ENCODE measurements at regions not wholly inside any gene's neighbourhood (a gene's known extent, or its start where the extent isn't known, plus 50 kb on each side); places are given as distances from the start of the nearest gene placed in this dataset.

GRCh38 chr10:15448598-15448997 is 77.5 kb upstream of the FAM171A1 start:
- Histone ChIP-seq H3K9ac (ENCODE audit: low read depth, low read length) (no peak overlapping the region), H3K4me1 (ENCODE audit: control insufficient read depth, insufficient read depth, low read length) (0 out of 2 replicates have a peak, but pooled peaks cover 4% of the 10 kb centered on the region), H3K27me3 (ENCODE audit: control insufficient read depth, insufficient read depth, low read length) (no peaks in the 10 kb centered on the region), H3K9me3 (ENCODE audit: control insufficient read depth, insufficient read depth, low read length) (no peaks in the 10 kb centered on the region), H3K27ac (ENCODE audit: low read depth, low read length) (no peak overlapping the region), H3K4me3 (ENCODE audit: low read depth, low read length) (no peak overlapping the region), H3K36me3 (ENCODE audit: control insufficient read depth, insufficient read depth, low read length) (no peaks in the 10 kb centered on the region)

- no peak overlapping the region for H3K27ac ChIP-seq (ENCODE audit: low read depth, low read length)
- H3K9me3 ChIP-seq (ENCODE audit: control insufficient read depth, insufficient read depth, low read length) = no peaks in the 10 kb centered on the region
- no peaks in the 10 kb centered on the region for H3K27me3 ChIP-seq (ENCODE audit: control insufficient read depth, insufficient read depth, low read length)
- H3K4me3 ChIP-seq (ENCODE audit: low read depth, low read length) = no peak overlapping the region
- H3K36me3 ChIP-seq (ENCODE audit: control insufficient read depth, insufficient read depth, low read length) = no peaks in the 10 kb centered on the region
- no peak overlapping the region for H3K9ac ChIP-seq (ENCODE audit: low read depth, low read length)
- H3K4me1 ChIP-seq (ENCODE audit: control insufficient read depth, insufficient read depth, low read length) = no peaks in the 10 kb centered on the region
These were observed 73.9 kb upstream of the FAM171A1 start for GRCh38 chr10:15445006-15445390.

- Histone ChIP-seq H3K36me3 (ENCODE audit: control insufficient read depth, insufficient read depth, low read length) (no peaks in the 10 kb centered on the region), H3K27me3 (ENCODE audit: control insufficient read depth, insufficient read depth, low read length) (no peaks in the 10 kb centered on the region), H3K27ac (ENCODE audit: low read depth, low read length) (no peak overlapping the region), H3K4me3 (ENCODE audit: low read depth, low read length) (no peak overlapping the region), H3K4me1 (ENCODE audit: control insufficient read depth, insufficient read depth, low read length) (peaks cover 4% of the 10 kb centered on the region; the same call in 1 of the 2 replicates), H3K9ac (ENCODE audit: low read depth, low read length) (no peak overlapping the region), H3K9me3 (ENCODE audit: control insufficient read depth, insufficient read depth, low read length) (no peaks in the 10 kb centered on the region)
These were observed 73.3 kb upstream of the FAM171A1 start for GRCh38 chr10:15444105-15445005.

GRCh38 chr10:15442056-15442455 is 71.0 kb upstream of the FAM171A1 start:
- no peaks in the 10 kb centered on the region for H3K36me3 ChIP-seq (ENCODE audit: control insufficient read depth, insufficient read depth, low read length)
- H3K27ac ChIP-seq (ENCODE audit: low read depth, low read length) = no peak overlapping the region
- no peak overlapping the region for H3K9ac ChIP-seq (ENCODE audit: low read depth, low read length)
- no peak overlapping the region for H3K4me3 ChIP-seq (ENCODE audit: low read depth, low read length)
- H3K9me3 ChIP-seq (ENCODE audit: control insufficient read depth, insufficient read depth, low read length) = no peaks in the 10 kb centered on the region
- peaks cover 4% of the 10 kb centered on the region; the same call in 1 of the 2 replicates for H3K4me1 ChIP-seq (ENCODE audit: control insufficient read depth, insufficient read depth, low read length)
- no peaks in the 10 kb centered on the region for H3K27me3 ChIP-seq (ENCODE audit: control insufficient read depth, insufficient read depth, low read length)

GRCh38 chr10:15440204-15440711 is 69.2 kb upstream of the FAM171A1 start:
- H3K9ac ChIP-seq (ENCODE audit: low read depth, low read length) = no peak overlapping the region
- no peak overlapping the region for H3K27ac ChIP-seq (ENCODE audit: low read depth, low read length)
- H3K36me3 ChIP-seq (ENCODE audit: control insufficient read depth, insufficient read depth, low read length) = no peaks in the 10 kb centered on the region
- H3K27me3 ChIP-seq (ENCODE audit: control insufficient read depth, insufficient read depth, low read length) = no peaks in the 10 kb centered on the region
- H3K4me1 ChIP-seq (ENCODE audit: control insufficient read depth, insufficient read depth, low read length) = peaks cover 4% of the 10 kb centered on the region; the same call in 1 of the 2 replicates
- H3K9me3 ChIP-seq (ENCODE audit: control insufficient read depth, insufficient read depth, low read length) = no peaks in the 10 kb centered on the region
- no peak overlapping the region for H3K4me3 ChIP-seq (ENCODE audit: low read depth, low read length)

GRCh38 chr10:15439341-15439842 is 68.3 kb upstream of the FAM171A1 start:
- H3K27me3 ChIP-seq (ENCODE audit: control insufficient read depth, insufficient read depth, low read length) = peaks cover 8% of the 10 kb centered on the region
- no peak overlapping the region for H3K27ac ChIP-seq (ENCODE audit: low read depth, low read length)
- H3K36me3 ChIP-seq (ENCODE audit: control insufficient read depth, insufficient read depth, low read length) = no peaks in the 10 kb centered on the region
- no peak overlapping the region for H3K9ac ChIP-seq (ENCODE audit: low read depth, low read length)
- H3K4me1 ChIP-seq (ENCODE audit: control insufficient read depth, insufficient read depth, low read length) = peaks cover 4% of the 10 kb centered on the region; the same call in 1 of the 2 replicates
- H3K9me3 ChIP-seq (ENCODE audit: control insufficient read depth, insufficient read depth, low read length) = no peaks in the 10 kb centered on the region
- no peak overlapping the region for H3K4me3 ChIP-seq (ENCODE audit: low read depth, low read length)

GRCh38 chr10:15436696-15437095 is 65.6 kb upstream of the FAM171A1 start:
- no peaks in the 10 kb centered on the region for H3K9me3 ChIP-seq (ENCODE audit: control insufficient read depth, insufficient read depth, low read length)
- no peak overlapping the region for H3K27ac ChIP-seq (ENCODE audit: low read depth, low read length)
- no peak overlapping the region for H3K9ac ChIP-seq (ENCODE audit: low read depth, low read length)
- H3K4me1 ChIP-seq (ENCODE audit: control insufficient read depth, insufficient read depth, low read length) = peaks cover 4% of the 10 kb centered on the region; the same call in 1 of the 2 replicates
- peaks cover 11% of the 10 kb centered on the region for H3K27me3 ChIP-seq (ENCODE audit: control insufficient read depth, insufficient read depth, low read length)
- no peak overlapping the region for H3K4me3 ChIP-seq (ENCODE audit: low read depth, low read length)
- no peaks in the 10 kb centered on the region for H3K36me3 ChIP-seq (ENCODE audit: control insufficient read depth, insufficient read depth, low read length)

- peaks cover 11% of the 10 kb centered on the region for H3K27me3 ChIP-seq (ENCODE audit: control insufficient read depth, insufficient read depth, low read length)
- H3K36me3 ChIP-seq (ENCODE audit: control insufficient read depth, insufficient read depth, low read length) = no peaks in the 10 kb centered on the region
- no peaks in the 10 kb centered on the region for H3K9me3 ChIP-seq (ENCODE audit: control insufficient read depth, insufficient read depth, low read length)
- no peaks in the 10 kb centered on the region for H3K4me1 ChIP-seq (ENCODE audit: control insufficient read depth, insufficient read depth, low read length)
- H3K4me3 ChIP-seq (ENCODE audit: low read depth, low read length) = peak overlapping the region; percentile 53
- H3K27ac ChIP-seq (ENCODE audit: low read depth, low read length) = no peak overlapping the region
- H3K9ac ChIP-seq (ENCODE audit: low read depth, low read length) = no peak overlapping the region
These were observed 62.9 kb upstream of the FAM171A1 start for GRCh38 chr10:15433850-15434537.

- no peaks in the 10 kb centered on the region for H3K4me1 ChIP-seq (ENCODE audit: control insufficient read depth, insufficient read depth, low read length)
- no peaks in the 10 kb centered on the region for H3K36me3 ChIP-seq (ENCODE audit: control insufficient read depth, insufficient read depth, low read length)
- H3K27me3 ChIP-seq (ENCODE audit: control insufficient read depth, insufficient read depth, low read length) = peaks cover 11% of the 10 kb centered on the region
- no peak overlapping the region for H3K27ac ChIP-seq (ENCODE audit: low read depth, low read length)
- H3K9me3 ChIP-seq (ENCODE audit: control insufficient read depth, insufficient read depth, low read length) = no peaks in the 10 kb centered on the region
- no peak overlapping the region for H3K9ac ChIP-seq (ENCODE audit: low read depth, low read length)
- no peak overlapping the region for H3K4me3 ChIP-seq (ENCODE audit: low read depth, low read length)
These were observed 61.2 kb upstream of the FAM171A1 start for GRCh38 chr10:15432266-15432665.

- Histone ChIP-seq H3K4me1 (ENCODE audit: control insufficient read depth, insufficient read depth, low read length) (no peaks in the 10 kb centered on the region), H3K9ac (ENCODE audit: low read depth, low read length) (no peak overlapping the region), H3K36me3 (ENCODE audit: control insufficient read depth, insufficient read depth, low read length) (no peaks in the 10 kb centered on the region), H3K27ac (ENCODE audit: low read depth, low read length) (no peak overlapping the region), H3K27me3 (ENCODE audit: control insufficient read depth, insufficient read depth, low read length) (peaks cover 11% of the 10 kb centered on the region), H3K4me3 (ENCODE audit: low read depth, low read length) (no peak overlapping the region), H3K9me3 (ENCODE audit: control insufficient read depth, insufficient read depth, low read length) (no peaks in the 10 kb centered on the region)
These were observed 60.1 kb upstream of the FAM171A1 start for GRCh38 chr10:15430969-15431771.

All from HUES48 (cell line).